ENCODE measurements at regions not wholly inside any gene's neighbourhood (a gene's known extent, or its start where the extent isn't known, plus 50 kb on each side); places are given as distances from the start of the nearest gene placed in this dataset.

- no peaks in the 10 kb centered on the region for H3K4me1 Mint-ChIP-seq
- H3K4me3 ChIP-seq = no peak overlapping the region
- no peak for TF ChIP-seq NANOG (IDR thresholded peaks at IDR 0.05; ENCODE audit: borderline replicate concordance)
- no peak for TF ChIP-seq STAT1 (IDR thresholded peaks at IDR 0.05; ENCODE audit: unreplicated experiment)
- TF ChIP-seq ZNF331 (CRISPR knock-in tag; IDR thresholded peaks at IDR 0.05; ENCODE audit: low read depth) = no peak
- TF ChIP-seq POLR2AphosphoS5 (IDR thresholded peaks at IDR 0.05; ENCODE audit: low read depth) = no peak
- TF ChIP-seq ZNF462 (CRISPR knock-in tag; IDR thresholded peaks at IDR 0.05) = no peak
- no peak for TF ChIP-seq EZH2phosphoT487 (IDR thresholded peaks at IDR 0.05; ENCODE audit: unreplicated experiment)
- TF ChIP-seq CTCF (conservative IDR thresholded peaks at IDR 0.05; ENCODE audit: low read depth in 2 of 2) = no peak
- TF ChIP-seq CREB1 (CRISPR knock-in tag; IDR thresholded peaks at IDR 0.05; ENCODE audit: low read depth) = no peak
- no peak for TF ChIP-seq ZNF114 (CRISPR knock-in tag; IDR thresholded peaks at IDR 0.05)
- no peak for TF ChIP-seq JUNB (IDR thresholded peaks at IDR 0.05; ENCODE audit: unreplicated experiment)
- no peak for TF ChIP-seq ETS1 (IDR thresholded peaks at IDR 0.05)
- TF ChIP-seq EZH2 (IDR thresholded peaks at IDR 0.05; ENCODE audit: low read depth, unreplicated experiment) = no peak
- no peak for TF ChIP-seq REST (IDR thresholded peaks at IDR 0.05; ENCODE audit: unreplicated experiment)
- H2AFZ ChIP-seq = no peak overlapping the region
- ATAC-seq (no peak), DNase-seq (ENCODE audit: low spot score) (no peak)
- no peaks in the 10 kb centered on the region for H3K36me3 ChIP-seq (ENCODE audit: insufficient read depth)
- H3K4me1 ChIP-seq (ENCODE audit: insufficient read depth) = no peaks in the 10 kb centered on the region
- no peak overlapping the region for H3K4me3 Mint-ChIP-seq
- no peaks in the 10 kb centered on the region for H3K36me3 Mint-ChIP-seq (ENCODE audit: low read depth)
- H3K27me3 ChIP-seq (ENCODE audit: insufficient read depth) = no peaks in the 10 kb centered on the region
- H3K4me2 ChIP-seq = no peak overlapping the region
- H4K20me1 ChIP-seq (replicated peaks; ENCODE audit: insufficient read depth) = no peaks in the 10 kb centered on the region
- H3K27me3 Mint-ChIP-seq (ENCODE audit: insufficient read depth, low read depth, poor library complexity) = no peaks in the 10 kb centered on the region
- no peak overlapping the region for H3K27ac ChIP-seq (ENCODE audit: low read depth)
- H3K9me2 ChIP-seq (ENCODE audit: insufficient read depth) = no peaks in the 10 kb centered on the region
- no peak overlapping the region for H3K27ac Mint-ChIP-seq
- no peaks in the 10 kb centered on the region for H3K9me3 Mint-ChIP-seq
- H3F3A ChIP-seq (replicated peaks; ENCODE audit: low read depth) = no peaks in the 10 kb centered on the region
- no peaks in the 10 kb centered on the region for H3K79me2 ChIP-seq (replicated peaks; ENCODE audit: insufficient read depth)
Observed at GRCh38 chr1:101075926-101076325, 50.3 kb upstream of the DPH5 start.

All from GM23338 (cell line).